GM12864 (cell line): ENCODE measurements at regions not wholly inside any gene's neighbourhood (a gene's known extent, or its start where the extent isn't known, plus 50 kb on each side); places are given as distances from the start of the nearest gene placed in this dataset.

Experiments used
- DNase-seq: peaks from one replicate; pipeline ENCODE4 v3.0.0-alpha.2; 2011; ENCODE audit warnings: low read depth
- H3K4me3 ChIP-seq: 2 replicates; pipeline ENCODE4 v1.5.1; 2011; ENCODE audit warnings: mild to moderate bottlenecking, low read depth, low read length, control low read depth
- CTCF ChIP-seq: IDR thresholded peaks from 2 replicates; pipeline ENCODE4 v1.5.1; 2011; ENCODE audit warnings: low read depth, mild to moderate bottlenecking, moderate library complexity, low read length, control low read depth, inconsistent platforms; ENCODE audit errors: missing control alignments

- no peak for TF ChIP-seq CTCF
- DNase-seq, result no peak
- H3K4me3 ChIP-seq, result no peak overlapping the region
These were observed 58.7 kb upstream of the CDH20 start for GRCh38 chr18:61274416-61274960.

GRCh38 chr18:61277808-61278207 is 55.4 kb upstream of the CDH20 start:
- no peak for TF ChIP-seq CTCF
- DNase-seq, result no peak

GRCh38 chr18:61281431-61281830 is 51.8 kb upstream of the CDH20 start:
- H3K4me3 ChIP-seq, result no peak overlapping the region
- DNase-seq, result no peak
- no peak for TF ChIP-seq CTCF

More at GRCh38 chr18:61277808-61278207, 55.4 kb upstream of the CDH20 start:
- H3K4me3 ChIP-seq, result no peak overlapping the region

- DNase-seq, result no peak
- TF ChIP-seq CTCF, result no peak
These were observed 50.3 kb upstream of the CDH20 start for GRCh38 chr18:61282926-61283325.

More at GRCh38 chr18:61282926-61283325, 50.3 kb upstream of the CDH20 start:
- no peak overlapping the region for H3K4me3 ChIP-seq
